Endothelial cell of umbilical vein (primary cell): ENCODE measurements at regions not wholly inside any gene's neighbourhood (a gene's known extent, or its start where the extent isn't known, plus 50 kb on each side); places are given as distances from the start of the nearest gene placed in this dataset.

Source experiments
- BruUV-seq: library from RNA; stranded (reverse); fragments of 400-500 nt; replicated peaks from 2 replicates; lab custom pipeline; 2021; lab: Mats Ljungman, UMichigan
- CTCF ChIA-PET: fragments of 300-600, 350-600 bp; sonication (Branson Sonifier 250); formaldehyde crosslinking; loops from one replicate; lab custom pipeline; 2021; ENCODE audit warnings: antibody characterized with exemption, inconsistent platforms; lab: Charles Lee
- POLR2A ChIA-PET: fragments of 300-600, 350-600 bp; sonication (Branson Sonifier 250); formaldehyde crosslinking; loops from one replicate; lab custom pipeline; 2021; ENCODE audit warnings: antibody characterized with exemption, inconsistent platforms; lab: Charles Lee
- DNase-seq: peaks from one replicate; pipeline ENCODE4 v3.0.0-alpha.2; 2011; ENCODE audit warnings: low read depth, low spot score
- FAIRE-seq: peaks from 2 replicates; lab custom pipeline; 2011; peaks lifted over from hg19 to GRCh38; lab: Jason Lieb, UNC
- H2AFZ ChIP-seq: 2 replicates; pipeline ENCODE4 v1.6.0; 2012; ENCODE audit warnings: low read depth, low read length, control low read depth, inconsistent platforms
- H3K27ac ChIP-seq: 2 replicates; pipeline ENCODE4 v1.5.1; 2011; ENCODE audit warnings: low read depth, mild to moderate bottlenecking, control low read depth, low read length, moderate library complexity; ENCODE audit not compliant: insufficient read depth
- H3K27me3 ChIP-seq, 2 experiments: 2 replicates each; pipeline versions ENCODE4 v1.6.0 to v1.6.1; 2011; ENCODE audit warnings: low read length in 2 of 2, mixed read lengths in 1 of 2; ENCODE audit not compliant: control insufficient read depth in 2 of 2, insufficient read depth in 2 of 2
- H3K36me3 ChIP-seq, 2 experiments: 2 replicates in 1 of 2; 3 replicates in 1 of 2; pipeline ENCODE4 v1.5.1; 2011; ENCODE audit warnings: low read length in 2 of 2, mild to moderate bottlenecking in 1 of 2, moderate library complexity in 1 of 2; ENCODE audit not compliant: control insufficient read depth in 2 of 2, insufficient read depth in 2 of 2; ENCODE audit errors: extremely low read depth in 1 of 2
- H3K4me1 ChIP-seq: 3 replicates; pipeline ENCODE4 v1.5.1; 2011; ENCODE audit warnings: mild to moderate bottlenecking, low read length; ENCODE audit not compliant: control insufficient read depth, insufficient read depth; ENCODE audit errors: extremely low read depth
- H3K4me2 ChIP-seq: 2 replicates; pipeline ENCODE4 v1.6.1; 2011; ENCODE audit warnings: low read length, control low read depth, mixed read lengths; ENCODE audit not compliant: insufficient read depth
- H3K4me3 ChIP-seq, 3 experiments: fragments of 200-600 bp in 1 of 3; sonication (generic), shearing (Covaris generic) in 1 of 3; replicated peaks in 1 of 3; 2 replicates each; pipeline ENCODE4 v1.5.1; 2011 to 2016; ENCODE audit warnings: control low read depth in 3 of 3, low read length in 3 of 3, mild to moderate bottlenecking in 2 of 3, inconsistent platforms in 1 of 3, low read depth in 1 of 3, moderate library complexity in 1 of 3; ENCODE audit not compliant: insufficient read depth in 1 of 3
- H3K79me2 ChIP-seq: 2 replicates; pipeline ENCODE4 v1.6.0; 2012; ENCODE audit warnings: low read length, inconsistent platforms; ENCODE audit not compliant: control insufficient read depth, insufficient read depth
- H3K9ac ChIP-seq: replicated peaks from 2 replicates; pipeline ENCODE3; 2011; ENCODE audit warnings: low read length, control low read depth; ENCODE audit not compliant: insufficient read depth; ENCODE audit errors: extremely low read depth
- H3K9me1 ChIP-seq: replicated peaks from 3 replicates; pipeline ENCODE4 v1.6.0; 2011; ENCODE audit warnings: mild to moderate bottlenecking, low read length; ENCODE audit not compliant: control insufficient read depth, insufficient read depth; ENCODE audit errors: extremely low read depth
- H3K9me3 ChIP-seq: replicated peaks from 2 replicates; pipeline ENCODE4 v1.5.1; 2012; ENCODE audit warnings: low read length, inconsistent platforms; ENCODE audit not compliant: control insufficient read depth, insufficient read depth
- H4K20me1 ChIP-seq: replicated peaks from 2 replicates; pipeline ENCODE3; 2011; ENCODE audit warnings: mild to moderate bottlenecking, low read length; ENCODE audit not compliant: control insufficient read depth, insufficient read depth; ENCODE audit errors: extremely low read depth
- CTCF ChIP-seq, 2 donors: IDR thresholded peaks; 1 replicate in 1 of 2; 2 replicates in 1 of 2; pipeline ENCODE4 v1.5.1; 2011; ENCODE audit warnings: low read length in 2 of 2, mild to moderate bottlenecking in 2 of 2, moderate library complexity in 2 of 2, control low read depth in 1 of 2, inconsistent platforms in 1 of 2, low read depth in 1 of 2; ENCODE audit not compliant: insufficient read depth in 1 of 2; ENCODE audit errors: extremely low read depth in 1 of 2
- EZH2 ChIP-seq: IDR thresholded peaks from 2 replicates; pipeline ENCODE4 v1.6.1; 2012; ENCODE audit warnings: borderline replicate concordance, low read depth, mild to moderate bottlenecking, moderate library complexity, low read length, inconsistent platforms; ENCODE audit not compliant: severe bottlenecking
- FOS ChIP-seq: IDR thresholded peaks from 2 replicates; pipeline ENCODE4 v1.6.1; 2011; ENCODE audit warnings: mild to moderate bottlenecking, low read length, moderate library complexity, borderline replicate concordance; ENCODE audit not compliant: insufficient read depth
- GATA2 ChIP-seq: IDR thresholded peaks from 2 replicates; pipeline ENCODE4 v1.7.0; 2011; ENCODE audit warnings: low read depth, mild to moderate bottlenecking, moderate library complexity, mixed read lengths, low read length; ENCODE audit not compliant: insufficient read length, insufficient read depth
- MYC ChIP-seq: IDR thresholded peaks from one replicate; pipeline ENCODE4 v1.6.1; 2011; ENCODE audit warnings: mild to moderate bottlenecking, low read depth, low read length
- POLR2A ChIP-seq: IDR thresholded peaks from 2 replicates; pipeline ENCODE4 v1.6.1; 2012; ENCODE audit warnings: low read depth, mild to moderate bottlenecking, control low read depth, low read length
- POLR2AphosphoS5 ChIP-seq: IDR thresholded peaks from 2 replicates; pipeline ENCODE4 v1.6.1; 2012; ENCODE audit warnings: low read depth, mild to moderate bottlenecking, control low read depth, low read length, moderate library complexity; ENCODE audit not compliant: insufficient read depth
- dilution Hi-C: fragments of 300-500 bp; cut with MboI; formaldehyde crosslinking; loops from one replicate; pipeline ENCODE4 v1.15.0; 2019; ENCODE audit warnings: low sequenced_read_pairs; ENCODE audit not compliant: extremely low pct_ligation_motif_present
- intact Hi-C: fragments of 100-400 bp; cut with micrococcal nuclease; formaldehyde crosslinking; loops from one replicate; pipeline ENCODE4 v1.10.0; 2022

GRCh38 chr3:176514297-176514696 is 683.0 kb downstream of the TBL1XR1 start:
- no peaks in the 10 kb centered on the region for H3K79me2 ChIP-seq
- H3K9ac ChIP-seq: no peak overlapping the region
- H4K20me1 ChIP-seq: no peaks in the 10 kb centered on the region
- BruUV-seq: no TSS peak
- H3K4me3 ChIP-seq: no peak overlapping the region
- H3K4me2 ChIP-seq: no peak overlapping the region
- FAIRE-seq: peak; percentile 71
- peak; percentile 73 for DNase-seq
- no peaks in the 10 kb centered on the region for H3K9me1 ChIP-seq
- peak; percentile 34 to 41 for TF ChIP-seq CTCF (IDR thresholded peaks at IDR 0.05; ENCODE audit: extremely low read depth in 1 of 2, insufficient read depth in 1 of 2, low read depth in 1 of 2, low read length in 2 of 2)
- TF ChIP-seq POLR2AphosphoS5: no peak
- no peak for TF ChIP-seq POLR2A
- TF ChIP-seq GATA2: no peak
- no peak for TF ChIP-seq EZH2
- TF ChIP-seq MYC: no peak
- TF ChIP-seq FOS: no peak
- intact Hi-C loops (loop anchor here (1.0 to 10.0 kb wide), 5 partner anchors 150 to 1871 kb away; no protein-coding TSS in a partner anchor), dilution Hi-C loops (no loop called here)
- no peaks in the 10 kb centered on the region for H3K27me3 ChIP-seq
- H3K27ac ChIP-seq: no peak overlapping the region
- no peaks in the 10 kb centered on the region for H3K9me3 ChIP-seq
- ChIA-PET POLR2A (no interaction called here), CTCF (interaction anchor here (0.8 to 3.2 kb wide), 9 partner anchors 10 to 1871 kb away, joined by 3 to 34 read pairs (median 3); no protein-coding TSS in a partner anchor)
- no peaks in the 10 kb centered on the region for H3K36me3 ChIP-seq
- H2AFZ ChIP-seq: no peak overlapping the region
- H3K4me1 ChIP-seq: no peaks in the 10 kb centered on the region
